HEK293 (cell line): ENCODE measurements at regions not wholly inside any gene's neighbourhood (a gene's known extent, or its start where the extent isn't known, plus 50 kb on each side); places are given as distances from the start of the nearest gene placed in this dataset.

Experiments
- CTCF ChIA-PET: fragments of 350-600 bp; formaldehyde crosslinking; extraction: SDS; loops from one replicate; lab custom pipeline; 2021; ENCODE audit warnings: antibody characterized with exemption; lab: Yijun Ruan, JAX
- POLR2A ChIA-PET: fragments of 300-600 bp; formaldehyde crosslinking; extraction: SDS; loops from one replicate; lab custom pipeline; 2020; ENCODE audit warnings: antibody characterized with exemption, inconsistent platforms; lab: Yijun Ruan, JAX
- H3K27ac ChIP-seq: fragments of 200-500 bp; sonication (Bioruptor generic); 2 replicates; pipeline ENCODE4 v1.5.1; 2014; ENCODE audit warnings: low read depth, low read length, control low read depth, inconsistent platforms; ENCODE audit errors: extremely low read depth
- H3K36me3 ChIP-seq, 2 experiments: fragments of 200-500 bp in 1 of 2; sonication (Bioruptor generic) in 1 of 2; 1 replicate in 1 of 2; 2 replicates in 1 of 2; pipeline ENCODE4 v1.5.1; 2014 to 2017; ENCODE audit warnings: inconsistent platforms in 2 of 2, low read length in 2 of 2; ENCODE audit not compliant: control insufficient read depth in 2 of 2, insufficient read depth in 1 of 2
- H3K4me1 ChIP-seq: fragments of 200-500 bp; sonication (Bioruptor generic); 2 replicates; pipeline ENCODE4 v1.5.1; 2014; ENCODE audit warnings: mild to moderate bottlenecking, low read length, inconsistent platforms; ENCODE audit not compliant: control insufficient read depth, insufficient read depth
- H3K4me3 ChIP-seq: 2 replicates; pipeline ENCODE4 v1.5.1; 2011; ENCODE audit warnings: low read depth, mild to moderate bottlenecking, control low read depth, low read length, moderate library complexity
- H3K9me3 ChIP-seq: fragments of 200-500 bp; sonication (Bioruptor generic); 2 replicates; pipeline ENCODE4 v1.5.1; 2014; ENCODE audit warnings: low read depth, low read length, inconsistent platforms; ENCODE audit not compliant: control insufficient read depth, insufficient read depth
- FEZF1 ChIP-seq: fragments of 450-650 bp; formaldehyde crosslinking; IDR thresholded peaks from 2 replicates; pipeline ENCODE4 v1.5.1; 2016; ENCODE audit warnings: missing biosample characterization, missing genetic modification characterization
- GFI1B ChIP-seq: fragments of 450-650 bp; formaldehyde crosslinking; IDR thresholded peaks from 2 replicates; pipeline ENCODE4 v1.5.1; 2016; ENCODE audit warnings: missing biosample characterization, missing genetic modification characterization
- KLF1 ChIP-seq: fragments of 450-650 bp; formaldehyde crosslinking; IDR thresholded peaks from 2 replicates; pipeline ENCODE4 v1.5.1; 2016; ENCODE audit warnings: missing biosample characterization, missing genetic modification characterization
- KLF16 ChIP-seq: fragments of 450-650 bp; formaldehyde crosslinking; IDR thresholded peaks from 2 replicates; pipeline ENCODE4 v1.5.1; 2017; ENCODE audit warnings: missing biosample characterization, missing genetic modification characterization
- RBAK ChIP-seq: fragments of 450-650 bp; formaldehyde crosslinking; IDR thresholded peaks from 2 replicates; pipeline ENCODE4 v1.5.1; 2016; ENCODE audit warnings: missing biosample characterization, missing genetic modification characterization
- SCRT1 ChIP-seq: fragments of 450-650 bp; formaldehyde crosslinking; IDR thresholded peaks from 2 replicates; pipeline ENCODE4 v1.5.1; 2016; ENCODE audit warnings: missing biosample characterization, missing genetic modification characterization, borderline replicate concordance
- SCRT2 ChIP-seq: fragments of 450-650 bp; formaldehyde crosslinking; IDR thresholded peaks from 2 replicates; pipeline ENCODE4 v1.5.1; 2016; ENCODE audit warnings: missing biosample characterization, missing genetic modification characterization
- SETDB1 ChIP-seq: IDR thresholded peaks from one replicate; pipeline ENCODE4 v1.6.1; 2017; ENCODE audit warnings: mild to moderate bottlenecking, low read length, moderate library complexity, mixed read lengths; ENCODE audit not compliant: insufficient read length
- ZEB2 ChIP-seq: fragments of 450-650 bp; formaldehyde crosslinking; IDR thresholded peaks from 2 replicates; pipeline ENCODE4 v1.5.1; 2016; ENCODE audit warnings: missing biosample characterization, missing genetic modification characterization
- ZFP41 ChIP-seq: fragments of 450-650 bp; formaldehyde crosslinking; IDR thresholded peaks from 2 replicates; pipeline ENCODE4 v1.5.1; 2016; ENCODE audit warnings: missing biosample characterization, missing genetic modification characterization, borderline replicate concordance
- ZNF155 ChIP-seq: fragments of 450-650 bp; formaldehyde crosslinking; IDR thresholded peaks from 2 replicates; pipeline ENCODE4 v1.5.1; 2016; ENCODE audit warnings: missing biosample characterization, missing genetic modification characterization
- ZNF169 ChIP-seq: fragments of 450-650 bp; formaldehyde crosslinking; IDR thresholded peaks from 2 replicates; pipeline ENCODE4 v1.5.1; 2016; ENCODE audit warnings: missing biosample characterization, missing genetic modification characterization
- ZNF202 ChIP-seq: fragments of 450-650 bp; formaldehyde crosslinking; IDR thresholded peaks from 2 replicates; pipeline ENCODE4 v1.5.1; 2016; ENCODE audit warnings: missing biosample characterization, missing genetic modification characterization, borderline replicate concordance
- ZNF366 ChIP-seq: fragments of 450-650 bp; formaldehyde crosslinking; conservative IDR thresholded peaks from 2 replicates; pipeline ENCODE4 v1.5.1; 2016; ENCODE audit warnings: missing biosample characterization, missing genetic modification characterization
- ZNF404 ChIP-seq: fragments of 450-650 bp; formaldehyde crosslinking; IDR thresholded peaks from 2 replicates; pipeline ENCODE4 v1.5.1; 2017; ENCODE audit warnings: missing biosample characterization, missing genetic modification characterization
- ZNF426 ChIP-seq: fragments of 450-650 bp; formaldehyde crosslinking; IDR thresholded peaks from 2 replicates; pipeline ENCODE4 v1.5.1; 2017; ENCODE audit warnings: missing biosample characterization, missing genetic modification characterization, mild to moderate bottlenecking, inconsistent platforms, moderate library complexity
- ZNF48 ChIP-seq: fragments of 450-650 bp; formaldehyde crosslinking; IDR thresholded peaks from 2 replicates; pipeline ENCODE4 v1.5.1; 2016; ENCODE audit warnings: missing biosample characterization, missing genetic modification characterization
- ZNF501 ChIP-seq: fragments of 450-650 bp; formaldehyde crosslinking; IDR thresholded peaks from 2 replicates; pipeline ENCODE4 v1.5.1; 2016; ENCODE audit warnings: missing biosample characterization, missing genetic modification characterization
- ZNF548 ChIP-seq: fragments of 450-650 bp; formaldehyde crosslinking; IDR thresholded peaks from 2 replicates; pipeline ENCODE4 v1.5.1; 2016; ENCODE audit warnings: missing biosample characterization, missing genetic modification characterization
- ZNF626 ChIP-seq: fragments of 450-650 bp; sonication (Bioruptor Pico); formaldehyde crosslinking; IDR thresholded peaks from 2 replicates; pipeline ENCODE4 v1.5.1; 2018; ENCODE audit warnings: missing biosample characterization, missing genetic modification characterization, inconsistent platforms
- ZNF664 ChIP-seq: fragments of 450-650 bp; formaldehyde crosslinking; IDR thresholded peaks from 2 replicates; pipeline ENCODE4 v1.5.1; 2016; ENCODE audit warnings: missing biosample characterization, missing genetic modification characterization
- ZSCAN16 ChIP-seq: fragments of 450-650 bp; formaldehyde crosslinking; IDR thresholded peaks from 2 replicates; pipeline ENCODE4 v1.5.1; 2016; ENCODE audit warnings: missing biosample characterization, missing genetic modification characterization
- ZSCAN23 ChIP-seq: fragments of 450-650 bp; formaldehyde crosslinking; IDR thresholded peaks from 2 replicates; pipeline ENCODE4 v1.5.1; 2016; ENCODE audit warnings: missing biosample characterization, missing genetic modification characterization
- TF ChIP-seq, protein P1 (sequence below): fragments of 450-650 bp; IDR thresholded peaks from 2 replicates; pipeline ENCODE4 v1.5.1; 2018; ENCODE audit warnings: missing biosample characterization, mild to moderate bottlenecking, missing genetic modification characterization
- TF ChIP-seq, protein P2 (sequence below): fragments of 450-650 bp; formaldehyde crosslinking; IDR thresholded peaks from 2 replicates; pipeline ENCODE4; 2016; ENCODE audit warnings: missing biosample characterization, missing genetic modification characterization
- TF ChIP-seq, protein P3 (sequence below): fragments of 450-650 bp; formaldehyde crosslinking; IDR thresholded peaks from 2 replicates; pipeline ENCODE4 v1.5.1; 2016; ENCODE audit warnings: missing biosample characterization, missing genetic modification characterization
- TF ChIP-seq, protein P4 (sequence below): fragments of 450-650 bp; formaldehyde crosslinking; IDR thresholded peaks from 2 replicates; pipeline ENCODE4 v1.5.1; 2016; ENCODE audit warnings: missing biosample characterization, missing genetic modification characterization
- TF ChIP-seq, protein P5 (sequence below): IDR thresholded peaks from 2 replicates; pipeline ENCODE4 v1.6.1; 2011; ENCODE audit warnings: mild to moderate bottlenecking, low read depth, low read length, borderline replicate concordance

DNA sequence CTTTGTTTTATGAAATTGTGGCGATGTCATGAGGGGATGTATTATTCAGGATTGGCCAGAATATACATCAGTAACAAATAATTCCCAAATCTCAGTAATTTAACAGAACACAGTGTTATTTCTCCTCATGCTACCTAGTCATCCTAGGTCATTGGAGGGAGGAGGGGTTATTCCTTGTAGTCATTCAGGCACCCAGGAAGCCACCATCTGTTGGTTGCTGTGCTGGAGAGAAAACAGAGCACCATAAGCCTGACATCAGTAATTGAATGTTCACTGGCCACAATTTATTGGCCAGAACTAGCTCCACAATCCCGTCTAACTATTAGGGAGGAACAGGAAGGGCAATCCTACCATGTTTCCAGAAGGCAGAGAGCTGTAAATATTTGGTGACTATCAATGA lies 303.5 kb upstream of the CELF4 start:
- ChIA-PET POLR2A (no interaction called here), CTCF (no interaction called here)
- Histone ChIP-seq H3K4me3 (no peak overlapping the region), H3K27ac (no peak overlapping the region), H3K4me1 (no peaks in the 10 kb centered on the region), H3K36me3 (no peaks in the 10 kb centered on the region), H3K9me3 (no peaks in the 10 kb centered on the region)
- TF ChIP-seq RBAK (tag by site-specific recombination), result no peak
- no peak for TF ChIP-seq FEZF1 (tag by site-specific recombination)
- TF ChIP-seq ZNF202 (tag by site-specific recombination), result no peak
- no peak for TF ChIP-seq ZNF169
- TF ChIP-seq SCRT2, result no peak
- no peak for TF ChIP-seq KLF1 (tag by site-specific recombination)
- no peak for TF ChIP-seq SETDB1
- no peak for TF ChIP-seq ZNF548
- TF ChIP-seq KLF16 (tag by site-specific recombination), result no peak

DNA sequence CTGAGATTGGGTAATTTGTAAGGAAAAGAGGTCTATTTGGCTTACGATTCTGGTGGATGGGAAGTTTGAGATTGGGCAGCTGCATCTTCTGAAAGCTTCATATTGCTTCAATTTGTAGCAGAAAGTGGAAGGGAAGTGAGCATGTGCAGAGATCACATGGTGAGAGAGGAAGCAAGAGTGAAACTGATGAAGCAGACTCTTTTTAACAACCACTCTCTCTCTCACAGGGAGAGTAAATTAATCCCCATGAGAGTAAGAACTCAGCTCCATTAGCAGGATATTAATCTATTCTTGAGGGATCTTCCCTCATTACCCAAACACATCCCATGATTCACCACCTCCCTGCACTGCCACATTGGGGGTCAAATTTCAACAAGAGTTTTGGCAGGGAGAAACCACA lies 298.5 kb upstream of the CELF4 start:
- CTCF ChIA-PET, result no interaction called here
- no peak overlapping the region for H3K4me3 ChIP-seq
- no peaks in the 10 kb centered on the region for H3K9me3 ChIP-seq
- POLR2A ChIA-PET, result no interaction called here
- no peaks in the 10 kb centered on the region for H3K4me1 ChIP-seq
- TF ChIP-seq ZNF404 (tag by site-specific recombination) (no peak), ZNF426 (tag by site-specific recombination) (no peak), ZNF48 (tag by site-specific recombination) (no peak), ZEB2 (tag by site-specific recombination) (no peak), SCRT1 (no peak), ZNF155 (tag by site-specific recombination) (no peak), GFI1B (tag by site-specific recombination) (no peak), ZNF664 (tag by site-specific recombination) (no peak), ZNF366 (tag by site-specific recombination) (no peak), ZSCAN23 (tag by site-specific recombination) (no peak)
- TF ChIP-seq, protein P1, sequence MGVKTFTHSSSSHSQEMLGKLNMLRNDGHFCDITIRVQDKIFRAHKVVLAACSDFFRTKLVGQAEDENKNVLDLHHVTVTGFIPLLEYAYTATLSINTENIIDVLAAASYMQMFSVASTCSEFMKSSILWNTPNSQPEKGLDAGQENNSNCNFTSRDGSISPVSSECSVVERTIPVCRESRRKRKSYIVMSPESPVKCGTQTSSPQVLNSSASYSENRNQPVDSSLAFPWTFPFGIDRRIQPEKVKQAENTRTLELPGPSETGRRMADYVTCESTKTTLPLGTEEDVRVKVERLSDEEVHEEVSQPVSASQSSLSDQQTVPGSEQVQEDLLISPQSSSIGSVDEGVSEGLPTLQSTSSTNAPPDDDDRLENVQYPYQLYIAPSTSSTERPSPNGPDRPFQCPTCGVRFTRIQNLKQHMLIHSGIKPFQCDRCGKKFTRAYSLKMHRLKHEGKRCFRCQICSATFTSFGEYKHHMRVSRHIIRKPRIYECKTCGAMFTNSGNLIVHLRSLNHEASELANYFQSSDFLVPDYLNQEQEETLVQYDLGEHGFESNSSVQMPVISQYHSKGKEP (tag by site-specific recombination), result no peak
- TF ChIP-seq, protein P2, sequence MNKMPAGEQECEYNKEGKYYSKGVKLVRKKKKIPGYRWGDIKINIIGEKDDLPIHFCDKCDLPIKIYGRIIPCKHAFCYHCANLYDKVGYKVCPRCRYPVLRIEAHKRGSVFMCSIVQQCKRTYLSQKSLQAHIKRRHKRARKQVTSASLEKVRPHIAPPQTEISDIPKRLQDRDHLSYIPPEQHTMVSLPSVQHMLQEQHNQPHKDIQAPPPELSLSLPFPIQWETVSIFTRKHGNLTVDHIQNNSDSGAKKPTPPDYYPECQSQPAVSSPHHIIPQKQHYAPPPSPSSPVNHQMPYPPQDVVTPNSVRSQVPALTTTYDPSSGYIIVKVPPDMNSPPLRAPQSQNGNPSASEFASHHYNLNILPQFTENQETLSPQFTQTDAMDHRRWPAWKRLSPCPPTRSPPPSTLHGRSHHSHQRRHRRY, result no peak
- TF ChIP-seq, protein P3, sequence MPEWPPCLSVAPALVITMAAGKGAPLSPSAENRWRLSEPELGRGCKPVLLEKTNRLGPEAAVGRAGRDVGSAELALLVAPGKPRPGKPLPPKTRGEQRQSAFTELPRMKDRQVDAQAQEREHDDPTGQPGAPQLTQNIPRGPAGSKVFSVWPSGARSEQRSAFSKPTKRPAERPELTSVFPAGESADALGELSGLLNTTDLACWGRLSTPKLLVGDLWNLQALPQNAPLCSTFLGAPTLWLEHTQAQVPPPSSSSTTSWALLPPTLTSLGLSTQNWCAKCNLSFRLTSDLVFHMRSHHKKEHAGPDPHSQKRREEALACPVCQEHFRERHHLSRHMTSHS (tag by site-specific recombination), result no peak
- no peaks in the 10 kb centered on the region for H3K36me3 ChIP-seq
- H3K27ac ChIP-seq, result no peak overlapping the region

DNA sequence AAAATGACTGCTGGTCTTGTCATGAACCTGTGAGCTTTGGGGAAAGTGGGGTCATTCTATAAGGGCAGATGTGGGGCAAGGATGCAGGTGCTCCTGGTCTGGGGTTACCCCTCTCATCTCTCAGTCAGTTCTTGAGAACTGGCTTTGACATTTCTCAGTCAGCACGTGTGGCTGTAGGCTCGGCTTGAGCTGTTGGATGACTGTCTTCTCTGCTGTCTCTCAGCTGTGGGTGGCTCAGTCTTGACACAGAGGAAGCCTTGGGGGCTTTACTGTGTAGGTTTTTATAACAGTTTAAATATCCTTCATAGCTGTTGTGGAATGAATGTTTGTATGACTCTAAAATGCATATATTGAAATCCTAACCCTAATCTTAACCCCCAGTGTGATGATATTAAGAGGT lies 296.4 kb upstream of the CELF4 start:
- Histone ChIP-seq H3K4me1 (no peaks in the 10 kb centered on the region), H3K4me3 (no peak overlapping the region), H3K27ac (no peak overlapping the region), H3K9me3 (no peaks in the 10 kb centered on the region), H3K36me3 (no peaks in the 10 kb centered on the region)
- ChIA-PET CTCF (interaction anchor here (0.5 to 1.3 kb wide), 2 partner anchors 83 to 608 kb away, joined by 3 read pairs; no protein-coding TSS in a partner anchor), POLR2A (no interaction called here)
- TF ChIP-seq, protein P4, sequence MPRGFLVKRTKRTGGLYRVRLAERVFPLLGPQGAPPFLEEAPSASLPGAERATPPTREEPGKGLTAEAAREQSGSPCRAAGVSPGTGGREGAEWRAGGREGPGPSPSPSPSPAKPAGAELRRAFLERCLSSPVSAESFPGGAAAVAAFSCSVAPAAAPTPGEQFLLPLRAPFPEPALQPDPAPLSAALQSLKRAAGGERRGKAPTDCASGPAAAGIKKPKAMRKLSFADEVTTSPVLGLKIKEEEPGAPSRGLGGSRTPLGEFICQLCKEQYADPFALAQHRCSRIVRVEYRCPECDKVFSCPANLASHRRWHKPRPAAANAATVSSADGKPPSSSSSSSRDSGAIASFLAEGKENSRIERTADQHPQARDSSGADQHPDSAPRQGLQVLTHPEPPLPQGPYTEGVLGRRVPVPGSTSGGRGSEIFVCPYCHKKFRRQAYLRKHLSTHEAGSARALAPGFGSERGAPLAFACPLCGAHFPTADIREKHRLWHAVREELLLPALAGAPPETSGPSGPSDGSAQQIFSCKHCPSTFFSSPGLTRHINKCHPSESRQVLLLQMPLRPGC, result no peak
- no peak for TF ChIP-seq ZFP41 (tag by site-specific recombination)
- TF ChIP-seq ZNF366 (tag by site-specific recombination), result no peak
- TF ChIP-seq ZNF501, result no peak
- TF ChIP-seq ZNF626, result no peak
- TF ChIP-seq, protein P5, sequence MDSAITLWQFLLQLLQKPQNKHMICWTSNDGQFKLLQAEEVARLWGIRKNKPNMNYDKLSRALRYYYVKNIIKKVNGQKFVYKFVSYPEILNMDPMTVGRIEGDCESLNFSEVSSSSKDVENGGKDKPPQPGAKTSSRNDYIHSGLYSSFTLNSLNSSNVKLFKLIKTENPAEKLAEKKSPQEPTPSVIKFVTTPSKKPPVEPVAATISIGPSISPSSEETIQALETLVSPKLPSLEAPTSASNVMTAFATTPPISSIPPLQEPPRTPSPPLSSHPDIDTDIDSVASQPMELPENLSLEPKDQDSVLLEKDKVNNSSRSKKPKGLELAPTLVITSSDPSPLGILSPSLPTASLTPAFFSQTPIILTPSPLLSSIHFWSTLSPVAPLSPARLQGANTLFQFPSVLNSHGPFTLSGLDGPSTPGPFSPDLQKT, result no peak
- TF ChIP-seq ZSCAN16 (tag by site-specific recombination), result no peak
- TF ChIP-seq, protein P3 (tag by site-specific recombination), result no peak
